Ascending aorta (tissue), 2 donors: ENCODE measurements at regions not wholly inside any gene's neighbourhood (a gene's known extent, or its start where the extent isn't known, plus 50 kb on each side); places are given as distances from the start of the nearest gene placed in this dataset.

Source experiments
- DNase-seq, 2 donors: peaks; one replicate each; pipeline ENCODE4 v3.0.0-alpha.2; 2019; ENCODE audit warnings: low spot score in 2 of 2
- H3K27ac ChIP-seq, 2 donors: fragments of 200-600 bp; sonication (generic); one replicate each; pipeline ENCODE4 v1.5.1; 2016 to 2017; ENCODE audit warnings: mild to moderate bottlenecking in 1 of 2
- H3K27me3 ChIP-seq: fragments of 200-600 bp; sonication (generic); one replicate; pipeline ENCODE4 v1.5.1; 2017
- H3K36me3 ChIP-seq, 2 donors: fragments of 200-600 bp; sonication (generic); one replicate each; pipeline ENCODE4 v1.5.1; 2016
- H3K4me1 ChIP-seq, 2 donors: fragments of 200-600 bp; sonication (generic); one replicate each; pipeline ENCODE4 v1.5.1; 2016 to 2017; ENCODE audit warnings: mild to moderate bottlenecking in 1 of 2
- H3K4me3 ChIP-seq, 2 donors: fragments of 200-600 bp; sonication (generic); one replicate each; pipeline ENCODE4 v1.5.1; 2016 to 2017; ENCODE audit warnings: mild to moderate bottlenecking in 1 of 2
- H3K9me3 ChIP-seq, 2 donors: fragments of 200-600 bp; sonication (generic); one replicate each; pipeline ENCODE4 v1.5.1; 2016
- CTCF ChIP-seq, 3 experiments: fragments of 200-600 bp in 2 of 3; fragments of 450-650 bp in 1 of 3; sonication (generic) in 2 of 3; IDR thresholded peaks; one replicate each; pipeline ENCODE4 v1.5.1; 2016 to 2019; ENCODE audit warnings: antibody characterized with exemption in 3 of 3, mild to moderate bottlenecking in 1 of 3, moderate library complexity in 1 of 3
- intact Hi-C: fragments of 100-400 bp; cut with DNase I; formaldehyde crosslinking; loops from one replicate; pipeline ENCODE4 v1.15.1; 2023

- Histone ChIP-seq H3K27me3 (no peaks in the 10 kb centered on the region), H3K4me3 (no peak overlapping the region), H3K27ac (no peak overlapping the region), H3K9me3 (no peaks in the 10 kb centered on the region), H3K36me3 (no peaks in the 10 kb centered on the region), H3K4me1 (no peaks in the 10 kb centered on the region)
- intact Hi-C loops = no loop called here
- DNase-seq = no peak
- TF ChIP-seq CTCF (IDR thresholded peaks at IDR 0.05) = no peak
Observed at GRCh38 chr21:22278366-22278765, 1280.2 kb downstream of the NCAM2 start.

GRCh38 chr21:22280851-22281250 is 1282.6 kb downstream of the NCAM2 start:
- intact Hi-C loops = no loop called here

GRCh38 chr21:22288885-22289499 is 1290.8 kb downstream of the NCAM2 start:
- intact Hi-C loops = no loop called here
- Histone ChIP-seq H3K9me3 (no peaks in the 10 kb centered on the region), H3K36me3 (no peaks in the 10 kb centered on the region), H3K27ac (no peak overlapping the region), H3K4me1 (no peaks in the 10 kb centered on the region), H3K4me3 (no peak overlapping the region), H3K27me3 (no peaks in the 10 kb centered on the region)
- TF ChIP-seq CTCF (IDR thresholded peaks at IDR 0.05) = no peak
- no peak for DNase-seq

More at GRCh38 chr21:22280851-22281250, 1282.6 kb downstream of the NCAM2 start:
- Histone ChIP-seq H3K36me3 (no peaks in the 10 kb centered on the region), H3K9me3 (no peaks in the 10 kb centered on the region), H3K4me3 (no peak overlapping the region), H3K27ac (no peak overlapping the region), H3K4me1 (no peaks in the 10 kb centered on the region), H3K27me3 (no peaks in the 10 kb centered on the region)
- TF ChIP-seq CTCF (IDR thresholded peaks at IDR 0.05) = no peak
- DNase-seq = no peak

GRCh38 chr21:22292144-22292543 is 1293.9 kb downstream of the NCAM2 start:
- no peaks in the 10 kb centered on the region for H3K27me3 ChIP-seq
- H3K27ac ChIP-seq = no peak overlapping the region
- TF ChIP-seq CTCF (IDR thresholded peaks at IDR 0.05) = no peak
- H3K4me1 ChIP-seq = no peaks in the 10 kb centered on the region
- no peak for DNase-seq
- intact Hi-C loops = no loop called here
- H3K4me3 ChIP-seq = no peak overlapping the region
- H3K36me3 ChIP-seq = no peaks in the 10 kb centered on the region
- no peaks in the 10 kb centered on the region for H3K9me3 ChIP-seq

- H3K36me3 ChIP-seq = no peaks in the 10 kb centered on the region
- intact Hi-C loops = no loop called here
- no peak overlapping the region for H3K27ac ChIP-seq
- TF ChIP-seq CTCF (IDR thresholded peaks at IDR 0.05) = no peak
- DNase-seq = no peak
- no peaks in the 10 kb centered on the region for H3K9me3 ChIP-seq
- H3K4me1 ChIP-seq = no peaks in the 10 kb centered on the region
- H3K27me3 ChIP-seq = no peaks in the 10 kb centered on the region
- no peak overlapping the region for H3K4me3 ChIP-seq
Observed at GRCh38 chr21:22297575-22297974, 1299.4 kb downstream of the NCAM2 start.
